Trophoblast cell (in vitro differentiated cells and primary cell): ENCODE measurements at regions not wholly inside any gene's neighbourhood (a gene's known extent, or its start where the extent isn't known, plus 50 kb on each side); places are given as distances from the start of the nearest gene placed in this dataset.

Source experiments
- DNase-seq, 2 donors: peaks; one replicate each; pipeline ENCODE4 v3.0.0-alpha.2; 2016
- H2AFZ ChIP-seq: 2 replicates; pipeline ENCODE4 v1.6.1; 2013; ENCODE audit warnings: low read length, moderate library complexity, mild to moderate bottlenecking; ENCODE audit not compliant: insufficient read depth, poor library complexity
- H2AK5ac ChIP-seq: 2 replicates; pipeline ENCODE4 v1.6.1; 2013; ENCODE audit warnings: mild to moderate bottlenecking, low read length
- H2BK120ac ChIP-seq: 2 replicates; pipeline ENCODE4 v1.6.1; 2013; ENCODE audit warnings: low read length, mild to moderate bottlenecking, moderate library complexity; ENCODE audit not compliant: insufficient read depth, poor library complexity
- H2BK12ac ChIP-seq: 2 replicates; pipeline ENCODE4 v1.6.1; 2013; ENCODE audit warnings: mild to moderate bottlenecking, low read length, moderate library complexity
- H2BK5ac ChIP-seq: 2 replicates; pipeline ENCODE4 v1.6.1; 2013; ENCODE audit warnings: low read length, low read depth, moderate library complexity, mild to moderate bottlenecking; ENCODE audit not compliant: poor library complexity
- H3K14ac ChIP-seq: 2 replicates; pipeline ENCODE4 v1.6.1; 2013; ENCODE audit warnings: mild to moderate bottlenecking, low read length
- H3K18ac ChIP-seq: 2 replicates; pipeline ENCODE4 v1.6.1; 2013; ENCODE audit warnings: mild to moderate bottlenecking, low read length
- H3K23ac ChIP-seq: 2 replicates; pipeline ENCODE4 v1.6.1; 2013; ENCODE audit warnings: low read length
- H3K27ac ChIP-seq: 2 replicates; pipeline ENCODE4 v1.5.1; 2013; ENCODE audit warnings: low read depth, mild to moderate bottlenecking, inconsistent platforms, low read length, moderate library complexity
- H3K27me3 ChIP-seq: 2 replicates; pipeline ENCODE4 v1.6.1; 2013; ENCODE audit warnings: inconsistent platforms, mild to moderate bottlenecking, low read length, moderate library complexity; ENCODE audit not compliant: insufficient read depth
- H3K36me3 ChIP-seq, 2 experiments: 1 replicate in 1 of 2; 2 replicates in 1 of 2; pipeline ENCODE4 v1.6.1; 2013; ENCODE audit warnings: low read length in 2 of 2, mild to moderate bottlenecking in 2 of 2, moderate library complexity in 1 of 2; ENCODE audit not compliant: insufficient read depth in 2 of 2, control insufficient read depth in 1 of 2
- H3K4ac ChIP-seq: 2 replicates; pipeline ENCODE4 v1.6.1; 2013; ENCODE audit warnings: low read depth, mild to moderate bottlenecking, low read length, moderate library complexity
- H3K4me1 ChIP-seq, 2 experiments: 1 replicate in 1 of 2; 2 replicates in 1 of 2; pipeline ENCODE4 v1.6.1; 2013; ENCODE audit warnings: low read length in 2 of 2, mild to moderate bottlenecking in 2 of 2, moderate library complexity in 1 of 2; ENCODE audit not compliant: insufficient read depth in 2 of 2, control insufficient read depth in 1 of 2
- H3K4me2 ChIP-seq: 2 replicates; pipeline ENCODE4 v1.6.1; 2013; ENCODE audit warnings: inconsistent platforms, mild to moderate bottlenecking, low read length, moderate library complexity
- H3K4me3 ChIP-seq: 2 replicates; pipeline ENCODE4 v1.5.1; 2013; ENCODE audit warnings: mild to moderate bottlenecking, low read depth, low read length, inconsistent platforms
- H3K79me1 ChIP-seq: one replicate; pipeline ENCODE4 v1.6.1; 2013; ENCODE audit warnings: low read length
- H3K79me2 ChIP-seq: 2 replicates; pipeline ENCODE4 v1.6.1; 2013; ENCODE audit warnings: low read length, mild to moderate bottlenecking; ENCODE audit not compliant: control insufficient read depth, insufficient read depth, poor library complexity
- H3K9ac ChIP-seq: 2 replicates; pipeline ENCODE4 v1.6.1; 2013; ENCODE audit warnings: mild to moderate bottlenecking, low read length
- H3K9me3 ChIP-seq: 2 replicates; pipeline ENCODE4 v1.6.1; 2013; ENCODE audit warnings: low read depth, mild to moderate bottlenecking, control low read depth, inconsistent platforms, low read length; ENCODE audit not compliant: insufficient read depth
- H4K12ac ChIP-seq: 2 replicates; pipeline ENCODE4 v1.6.1; 2013; ENCODE audit warnings: low read depth, mild to moderate bottlenecking, low read length, moderate library complexity
- H4K8ac ChIP-seq: 2 replicates; pipeline ENCODE4 v1.6.1; 2013; ENCODE audit warnings: low read depth, mild to moderate bottlenecking, low read length, moderate library complexity
- H4K91ac ChIP-seq: one replicate; pipeline ENCODE4 v1.6.1; 2013; ENCODE audit warnings: low read depth, mild to moderate bottlenecking, low read length, moderate library complexity
- WGBS: extraction: QIAGEN DNeasy Blood & Tissue Kit; methylation state at CpG from one replicate; pipeline ENCODE4 v1.1.7; 2013; ENCODE audit warnings: missing lambda C conversion rate; ENCODE audit not compliant: insufficient read length, insufficient coverage; ENCODE audit errors: extremely low coverage; 5-methylcytosine and 5-hydroxymethylcytosine counted together

GRCh38 chr1:47631411-47631995 lies 193.7 kb downstream of the FOXD2 start:
- Histone ChIP-seq H3K4ac (no peak overlapping the region), H3K27ac (no peak overlapping the region), H3K18ac (no peak overlapping the region), H2BK5ac (no peak overlapping the region), H3K23ac (no peak overlapping the region), H3K14ac (no peak overlapping the region), H3K79me2 (no peaks in the 10 kb centered on the region), H2AK5ac (no peak overlapping the region), H4K8ac (no peak overlapping the region), H3K79me1 (no peaks in the 10 kb centered on the region), H3K27me3 (no peaks in the 10 kb centered on the region), H4K12ac (no peak overlapping the region), H2BK120ac (no peak overlapping the region), H3K4me3 (no peak overlapping the region), H3K4me1 (peaks cover 2 to 5% of the 10 kb centered on the region in 2 experiments), H2BK12ac (no peak overlapping the region), H3K9ac (no peak overlapping the region), H3K4me2 (no peak overlapping the region), H2AFZ (no peak overlapping the region), H4K91ac (no peak overlapping the region), H3K36me3 (no peaks in the 10 kb centered on the region), H3K9me3 (peaks cover 1% of the 10 kb centered on the region)
- no CpG with 5 or more reads among the region's 17 CpGs for WGBS
- DNase-seq = no peak

GRCh38 chr1:47635111-47635510 lies 197.3 kb downstream of the FOXD2 start:
- Histone ChIP-seq H2BK12ac (no peak overlapping the region), H2BK5ac (no peak overlapping the region), H2BK120ac (no peak overlapping the region), H4K8ac (no peak overlapping the region), H4K91ac (no peak overlapping the region), H3K4me3 (no peak overlapping the region), H3K9ac (peak overlapping the region; percentile 38), H3K9me3 (peaks cover 1% of the 10 kb centered on the region), H3K27me3 (no peaks in the 10 kb centered on the region), H3K4me1 (no peaks in the 10 kb centered on the region), H3K36me3 (no peaks in the 10 kb centered on the region), H3K23ac (no peak overlapping the region), H3K27ac (no peak overlapping the region), H4K12ac (no peak overlapping the region), H3K79me1 (no peaks in the 10 kb centered on the region), H2AK5ac (no peak overlapping the region), H3K79me2 (no peaks in the 10 kb centered on the region), H3K4ac (no peak overlapping the region), H3K18ac (no peak overlapping the region), H3K14ac (no peak overlapping the region), H2AFZ (no peak overlapping the region), H3K4me2 (no peak overlapping the region)
- WGBS = no CpG with 5 or more reads among the region's 5 CpGs
- no peak for DNase-seq

DNA sequence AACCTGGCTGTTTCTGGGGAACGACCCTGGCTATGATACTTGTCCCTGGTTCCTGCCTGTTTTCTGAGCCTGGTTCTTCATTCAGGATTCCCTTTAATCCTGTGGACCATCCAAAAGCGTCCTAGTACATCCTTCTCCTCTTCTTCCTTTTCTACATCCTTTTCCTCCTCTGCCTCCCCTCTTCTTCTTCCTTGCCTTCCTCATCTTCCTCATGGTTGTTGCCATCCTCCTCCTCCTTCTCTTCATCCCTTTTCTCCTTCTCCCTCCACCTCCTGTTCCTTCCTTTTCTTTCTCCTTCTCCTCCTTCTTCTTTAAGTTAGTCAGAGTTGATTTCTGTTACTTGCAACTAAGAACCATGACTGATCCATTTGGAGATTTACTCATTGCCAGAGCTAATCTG lies 197.8 kb downstream of the FOXD2 start:
- no peak overlapping the region for H2BK120ac ChIP-seq
- H3K4me1 ChIP-seq = no peaks in the 10 kb centered on the region
- H3K27me3 ChIP-seq = no peaks in the 10 kb centered on the region
- no peak overlapping the region for H3K27ac ChIP-seq
- H3K4me2 ChIP-seq = no peak overlapping the region
- no peak overlapping the region for H3K18ac ChIP-seq
- no peak overlapping the region for H3K23ac ChIP-seq
- H3K14ac ChIP-seq = no peak overlapping the region
- no peak for DNase-seq
- H2BK5ac ChIP-seq = no peak overlapping the region
- no peaks in the 10 kb centered on the region for H3K36me3 ChIP-seq
- no peak overlapping the region for H3K4ac ChIP-seq
- H2AK5ac ChIP-seq = no peak overlapping the region
- H2BK12ac ChIP-seq = no peak overlapping the region
- H4K8ac ChIP-seq = no peak overlapping the region
- H3K9ac ChIP-seq = no peak overlapping the region
- no peak overlapping the region for H2AFZ ChIP-seq
- H3K79me2 ChIP-seq = no peaks in the 10 kb centered on the region
- H4K91ac ChIP-seq = no peak overlapping the region
- no peak overlapping the region for H3K4me3 ChIP-seq
- peaks cover 1% of the 10 kb centered on the region for H3K9me3 ChIP-seq
- no CpG with 5 or more reads among the region's 2 CpGs for WGBS
- H4K12ac ChIP-seq = no peak overlapping the region
- no peaks in the 10 kb centered on the region for H3K79me1 ChIP-seq

- Histone ChIP-seq H2AK5ac (no peak overlapping the region), H3K79me1 (no peaks in the 10 kb centered on the region), H3K36me3 (no peaks in the 10 kb centered on the region), H2BK120ac (no peak overlapping the region), H2BK12ac (no peak overlapping the region), H4K12ac (no peak overlapping the region), H3K4ac (no peak overlapping the region), H2AFZ (no peak overlapping the region), H4K8ac (no peak overlapping the region), H3K4me2 (no peak overlapping the region), H3K9me3 (peaks cover 1% of the 10 kb centered on the region), H3K23ac (no peak overlapping the region), H3K18ac (no peak overlapping the region), H3K14ac (no peak overlapping the region), H3K27me3 (no peaks in the 10 kb centered on the region), H4K91ac (no peak overlapping the region), H2BK5ac (no peak overlapping the region), H3K9ac (no peak overlapping the region), H3K4me1 (no peaks in the 10 kb centered on the region), H3K4me3 (no peak overlapping the region), H3K79me2 (no peaks in the 10 kb centered on the region), H3K27ac (no peak overlapping the region)
- no CpG with 5 or more reads among the region's 6 CpGs for WGBS
- no peak for DNase-seq
Observed at GRCh38 chr1:47637111-47637685, 199.4 kb downstream of the FOXD2 start.
